ENCODE measurements at regions not wholly inside any gene's neighbourhood (a gene's known extent, or its start where the extent isn't known, plus 50 kb on each side); places are given as distances from the start of the nearest gene placed in this dataset.

- FAIRE-seq, result no peak
- no peak for DNase-seq (ENCODE audit: insufficient read length, low spot score)
Measured at GRCh38 chr2:155363349-155363888, 664.9 kb downstream of the KCNJ3 start.

- no peak for DNase-seq (ENCODE audit: insufficient read length, low spot score)
- FAIRE-seq, result peak; percentile 28
Measured at GRCh38 chr2:155357172-155357571, 658.7 kb downstream of the KCNJ3 start.

- DNase-seq (ENCODE audit: insufficient read length, low spot score) (no peak), FAIRE-seq (no peak)
Measured at GRCh38 chr2:155356250-155356649, 657.8 kb downstream of the KCNJ3 start.

GRCh38 chr2:155350783-155351580 is 652.5 kb downstream of the KCNJ3 start:
- DNase-seq (ENCODE audit: insufficient read length, low spot score), result no peak

GRCh38 chr2:155332016-155332415 is 633.5 kb downstream of the KCNJ3 start:
- DNase-seq (ENCODE audit: insufficient read length, low spot score) (no peak), FAIRE-seq (no peak)

More at GRCh38 chr2:155350783-155351580, 652.5 kb downstream of the KCNJ3 start:
- no peak for FAIRE-seq

GRCh38 chr2:155320236-155320635 is 621.7 kb downstream of the KCNJ3 start:
- no peak for FAIRE-seq
- DNase-seq (ENCODE audit: insufficient read length, low spot score), result no peak

- no peak for FAIRE-seq
Measured at GRCh38 chr2:155318710-155319109, 620.2 kb downstream of the KCNJ3 start.

GRCh38 chr2:155315768-155316167 is 617.3 kb downstream of the KCNJ3 start:
- DNase-seq (ENCODE audit: insufficient read length, low spot score) (no peak), FAIRE-seq (no peak)

More at GRCh38 chr2:155318710-155319109, 620.2 kb downstream of the KCNJ3 start:
- DNase-seq (ENCODE audit: insufficient read length, low spot score), result no peak

GRCh38 chr2:155310589-155310988 is 612.1 kb downstream of the KCNJ3 start:
- DNase-seq (ENCODE audit: insufficient read length, low spot score), result peak; percentile 1

GRCh38 chr2:155309483-155309882 is 611.0 kb downstream of the KCNJ3 start:
- FAIRE-seq (no peak), DNase-seq (ENCODE audit: insufficient read length, low spot score) (no peak)

More at GRCh38 chr2:155310589-155310988, 612.1 kb downstream of the KCNJ3 start:
- no peak for FAIRE-seq

GRCh38 chr2:155308367-155309009 is 610.0 kb downstream of the KCNJ3 start:
- DNase-seq (ENCODE audit: insufficient read length, low spot score) (no peak), FAIRE-seq (no peak)

- FAIRE-seq (no peak), DNase-seq (ENCODE audit: insufficient read length, low spot score) (no peak)
Measured at GRCh38 chr2:155301221-155301620, 602.7 kb downstream of the KCNJ3 start.

GRCh38 chr2:155298001-155298400 is 599.5 kb downstream of the KCNJ3 start:
- FAIRE-seq (no peak), DNase-seq (ENCODE audit: insufficient read length, low spot score) (no peak)

- DNase-seq (ENCODE audit: insufficient read length, low spot score), result no peak
- FAIRE-seq, result no peak
Measured at GRCh38 chr2:155294358-155294757, 595.9 kb downstream of the KCNJ3 start.

GRCh38 chr2:155281907-155282306 is 583.4 kb downstream of the KCNJ3 start:
- no peak for FAIRE-seq

GRCh38 chr2:155273323-155273722 is 574.8 kb downstream of the KCNJ3 start:
- FAIRE-seq, result no peak

More at GRCh38 chr2:155281907-155282306, 583.4 kb downstream of the KCNJ3 start:
- DNase-seq (ENCODE audit: insufficient read length, low spot score), result no peak

GRCh38 chr2:155266583-155266982 is 568.1 kb downstream of the KCNJ3 start:
- DNase-seq (ENCODE audit: insufficient read length, low spot score), result no peak
- no peak for FAIRE-seq

More at GRCh38 chr2:155273323-155273722, 574.8 kb downstream of the KCNJ3 start:
- no peak for DNase-seq (ENCODE audit: insufficient read length, low spot score)

GRCh38 chr2:155266109-155266508 is 567.6 kb downstream of the KCNJ3 start:
- FAIRE-seq, result no peak
- no peak for DNase-seq (ENCODE audit: insufficient read length, low spot score)

GRCh38 chr2:155256803-155257202 is 558.3 kb downstream of the KCNJ3 start:
- FAIRE-seq, result no peak
- DNase-seq (ENCODE audit: insufficient read length, low spot score), result no peak

- DNase-seq (ENCODE audit: insufficient read length, low spot score) (peak; percentile 8), FAIRE-seq (no peak)
Measured at GRCh38 chr2:155250800-155251199, 552.3 kb downstream of the KCNJ3 start.

GRCh38 chr2:155240176-155240575 is 541.7 kb downstream of the KCNJ3 start:
- FAIRE-seq (no peak), DNase-seq (ENCODE audit: insufficient read length, low spot score) (no peak)

- DNase-seq (ENCODE audit: insufficient read length, low spot score) (no peak), FAIRE-seq (no peak)
Measured at GRCh38 chr2:155235710-155236109, 537.2 kb downstream of the KCNJ3 start.
